GM12878 (cell line): ENCODE measurements at regions not wholly inside any gene's neighbourhood (a gene's known extent, or its start where the extent isn't known, plus 50 kb on each side); places are given as distances from the start of the nearest gene placed in this dataset.

Source experiments
- ATAC-seq: fragments of 200-7000 bp; cut with Tn5 transposase; 3 replicates; pipeline ENCODE4 v1.9.1; 2020; ENCODE audit warnings: mild to moderate bottlenecking, moderate library complexity
- BruUV-seq: library from RNA; stranded (reverse); fragments of 400-500 nt; replicated peaks from 2 replicates; lab custom pipeline; 2021; lab: Mats Ljungman, UMichigan
- CTCF ChIA-PET: fragments of 300-600 bp; sonication (Branson Sonifier 250); formaldehyde crosslinking; extraction: SDS; loops from one replicate; lab custom pipeline; 2021; ENCODE audit warnings: inconsistent platforms; lab: Yijun Ruan, JAX
- POLR2A ChIA-PET: fragments of 350-600 bp; formaldehyde crosslinking; extraction: SDS; loops from one replicate; lab custom pipeline; 2021; ENCODE audit warnings: inconsistent platforms; lab: Charles Lee
- RAD21 ChIA-PET: fragments of 300-600 bp; sonication (Branson Sonifier 250); formaldehyde crosslinking; loops from one replicate; lab custom pipeline; 2023; ENCODE audit warnings: antibody characterized with exemption; ENCODE audit not compliant: unreplicated experiment; lab: Charles Lee
- SMC1A ChIA-PET: fragments of 300-600 bp; sonication (Branson Sonifier 250); formaldehyde crosslinking; loops from one replicate; lab custom pipeline; 2023; ENCODE audit not compliant: unreplicated experiment, uncharacterized antibody; lab: Charles Lee
- DNase-seq: peaks from one replicate; pipeline ENCODE4 v3.0.0-alpha.2; 2011; ENCODE audit warnings: low read depth, low spot score
- FAIRE-seq: peaks from 3 replicates; lab custom pipeline; 2011; peaks lifted over from hg19 to GRCh38; lab: Jason Lieb, UNC
- H2AFZ ChIP-seq: 2 replicates; pipeline ENCODE4 v1.6.0; 2011; ENCODE audit warnings: low read depth, low read length, control low read depth; ENCODE audit not compliant: control insufficient read depth
- H3K27ac ChIP-seq: 2 replicates; pipeline ENCODE4 v1.5.1; 2011; ENCODE audit warnings: control low read depth; ENCODE audit not compliant: control insufficient read depth, insufficient read depth
- H3K27me3 ChIP-seq, 2 experiments: replicated peaks in 1 of 2; 2 replicates each; pipeline versions ENCODE4 v1.6.0 to v1.6.1; 2011; ENCODE audit warnings: low read length in 1 of 2; ENCODE audit not compliant: control insufficient read depth in 2 of 2, insufficient read depth in 2 of 2
- H3K36me3 ChIP-seq, 2 experiments: 2 replicates each; pipeline ENCODE4 v1.5.1; 2011; ENCODE audit warnings: low read length in 1 of 2; ENCODE audit not compliant: control insufficient read depth in 2 of 2, insufficient read depth in 2 of 2
- H3K4me1 ChIP-seq: 2 replicates; pipeline ENCODE4 v1.6.1; 2011; ENCODE audit warnings: mild to moderate bottlenecking, low read length, moderate library complexity, mixed read lengths; ENCODE audit not compliant: control insufficient read depth, insufficient read depth
- H3K4me2 ChIP-seq: 2 replicates; pipeline ENCODE4 v1.6.0; 2011; ENCODE audit warnings: control low read depth; ENCODE audit not compliant: control insufficient read depth, insufficient read depth
- H3K4me3 ChIP-seq: fragments of 200-600 bp; sonication (generic); 2 replicates; pipeline ENCODE4 v1.5.1; 2016
- H3K79me2 ChIP-seq: 2 replicates; pipeline ENCODE4 v1.6.0; 2011; ENCODE audit warnings: low read length; ENCODE audit not compliant: control insufficient read depth, insufficient read depth
- H3K9ac ChIP-seq: 2 replicates; pipeline ENCODE4 v1.8.0; 2011; ENCODE audit warnings: low read length, control low read depth, mixed read lengths; ENCODE audit not compliant: control insufficient read depth, insufficient read depth
- H3K9me3 ChIP-seq: replicated peaks from 3 replicates; pipeline ENCODE4 v1.5.1; 2011; ENCODE audit warnings: mild to moderate bottlenecking, low read length; ENCODE audit not compliant: control insufficient read depth, insufficient read depth
- H4K20me1 ChIP-seq: 2 replicates; pipeline ENCODE4 v1.6.0; 2011; ENCODE audit not compliant: control insufficient read depth, insufficient read depth
- BRCA1 ChIP-seq: IDR thresholded peaks from 2 replicates; pipeline ENCODE4 v1.6.1; 2011; ENCODE audit warnings: low read depth, low read length, improper control_type of control experiment
- CTCF ChIP-seq, 3 experiments: IDR thresholded peaks in 2 of 3; conservative IDR thresholded peaks in 1 of 3; 2 replicates each; pipeline ENCODE4 v1.5.1; 2011; ENCODE audit warnings: low read depth in 3 of 3, low read length in 3 of 3, mild to moderate bottlenecking in 3 of 3, control low read depth in 2 of 3, moderate library complexity in 2 of 3, inconsistent platforms in 1 of 3, mixed read lengths in 1 of 3; ENCODE audit not compliant: control insufficient read depth in 2 of 3, insufficient read depth in 1 of 3; ENCODE audit errors: extremely low read depth in 1 of 3
- ELK1 ChIP-seq: IDR thresholded peaks from 2 replicates; pipeline ENCODE4 v1.6.1; 2012; ENCODE audit warnings: low read depth, low read length, improper control_type of control experiment
- GATAD2B ChIP-seq: fragments of 450-650 bp; conservative IDR thresholded peaks from 2 replicates; pipeline ENCODE4 v1.6.1; 2017; ENCODE audit warnings: low read depth, mild to moderate bottlenecking, moderate library complexity
- IRF4 ChIP-seq: IDR thresholded peaks from 2 replicates; pipeline ENCODE4 v1.6.1; 2011; ENCODE audit warnings: low read depth, low read length
- KAT2A ChIP-seq: conservative IDR thresholded peaks from 2 replicates; pipeline ENCODE4 v1.6.1; 2011; ENCODE audit warnings: low read depth, low read length; ENCODE audit not compliant: control insufficient read depth
- MAX ChIP-seq: IDR thresholded peaks from 2 replicates; pipeline ENCODE4 v1.6.1; 2012; ENCODE audit warnings: low read depth, low read length, improper control_type of control experiment
- MEF2A ChIP-seq: IDR thresholded peaks from 2 replicates; pipeline ENCODE4 v1.6.1; 2011; ENCODE audit warnings: low read depth, mild to moderate bottlenecking, low read length, moderate library complexity; ENCODE audit not compliant: insufficient read depth
- MTA2 ChIP-seq: fragments of 450-650 bp; IDR thresholded peaks from 2 replicates; pipeline ENCODE4 v1.6.1; 2016; ENCODE audit warnings: low read depth, mild to moderate bottlenecking, moderate library complexity
- MXI1 ChIP-seq: fragments of 150-350 bp; IDR thresholded peaks from 2 replicates; pipeline ENCODE4 v1.6.1; 2011; ENCODE audit warnings: low read depth, mild to moderate bottlenecking, inconsistent platforms, low read length, improper control_type of control experiment
- PBX3 ChIP-seq: IDR thresholded peaks from 2 replicates; pipeline ENCODE4 v1.6.1; 2011; ENCODE audit warnings: mild to moderate bottlenecking, low read depth, low read length, moderate library complexity; ENCODE audit not compliant: insufficient replicate concordance
- POLR2AphosphoS5 ChIP-seq: IDR thresholded peaks from 2 replicates; pipeline ENCODE4 v1.6.1; 2011; ENCODE audit warnings: mild to moderate bottlenecking, low read length, inconsistent platforms
- SMARCA5 ChIP-seq: fragments of 450-650 bp; IDR thresholded peaks from 2 replicates; pipeline ENCODE4 v1.6.1; 2017; ENCODE audit warnings: mild to moderate bottlenecking
- SREBF1 ChIP-seq: IDR thresholded peaks from 2 replicates; pipeline ENCODE4 v1.6.1; 2012; ENCODE audit warnings: mild to moderate bottlenecking, low read length
- TAF1 ChIP-seq: IDR thresholded peaks from 2 replicates; pipeline ENCODE4 v1.6.1; 2011; ENCODE audit warnings: mild to moderate bottlenecking, low read depth, low read length, borderline replicate concordance
- TCF7 ChIP-seq: IDR thresholded peaks from 2 replicates; pipeline ENCODE4 v1.6.1; 2014; ENCODE audit warnings: antibody characterized with exemption, borderline replicate concordance
- USF2 ChIP-seq: IDR thresholded peaks from 2 replicates; pipeline ENCODE4 v1.6.1; 2011; ENCODE audit warnings: low read depth, low read length, improper control_type of control experiment, borderline replicate concordance
- ZNF207 ChIP-seq: fragments of 450-650 bp; IDR thresholded peaks from 2 replicates; pipeline ENCODE4 v1.6.1; 2014; ENCODE audit warnings: antibody characterized with exemption, mild to moderate bottlenecking, borderline replicate concordance
- WGBS: methylation state at CpG from one replicate; pipeline ENCODE4 v1.1.6; 2016; ENCODE audit warnings: low lambda C conversion rate; ENCODE audit not compliant: insufficient replicate concordance, insufficient coverage; ENCODE audit errors: missing lambda C conversion rate; 5-methylcytosine and 5-hydroxymethylcytosine counted together
- in situ Hi-C: fragments of 300-500 bp; cut with MboI; formaldehyde crosslinking; loops from 9 replicates; pipeline ENCODE4 v1.14.3; 2018; ENCODE audit warnings: mixed read lengths
- intact Hi-C: fragments of 100-400 bp; cut with micrococcal nuclease; formaldehyde crosslinking; loops from one replicate; pipeline ENCODE4 v1.14.2; 2022; ENCODE audit not compliant: unreplicated experiment

GRCh38 chr1:178574345-178574744, 61.4 kb downstream of the TEX35 start:
- in situ Hi-C loops = no loop called here
- H3K9ac ChIP-seq = no peak overlapping the region
- H3K27ac ChIP-seq = no peak overlapping the region
- ChIA-PET POLR2A (no interaction called here), CTCF (interaction anchor here (1.0 kb wide), 1 partner anchor 33 kb away, joined by 4 read pairs; no protein-coding TSS in a partner anchor), SMC1A (interaction anchor here (1.9 to 2.1 kb wide), 2 partner anchors 32 to 39 kb away, joined by 6 to 10 read pairs; no protein-coding TSS in a partner anchor)
- no peaks in the 10 kb centered on the region for H3K9me3 ChIP-seq
- H3K36me3 ChIP-seq = no peaks in the 10 kb centered on the region
- peaks cover 47% of the 10 kb centered on the region for H3K4me1 ChIP-seq
- no peak for ATAC-seq
- H3K4me2 ChIP-seq = no peak overlapping the region
- H2AFZ ChIP-seq = no peak overlapping the region
- TF ChIP-seq ELK1 = no peak
- TF ChIP-seq SREBF1 = no peak
- TF ChIP-seq POLR2AphosphoS5 = no peak
- TF ChIP-seq MTA2 = no peak
- TF ChIP-seq PBX3 = no peak
- no peak for TF ChIP-seq BRCA1
- TF ChIP-seq CTCF (IDR thresholded peaks at IDR 0.05 in 2 of 3, conservative IDR thresholded peaks at IDR 0.05 in 1 of 3; ENCODE audit: control insufficient read depth in 2 of 3, extremely low read depth in 1 of 3, insufficient read depth in 1 of 3, low read depth in 3 of 3, low read length in 3 of 3) = no peak
- no peak for TF ChIP-seq MEF2A
- TF ChIP-seq MXI1 = no peak
- TF ChIP-seq SMARCA5 = no peak
- TF ChIP-seq IRF4 = no peak
- TF ChIP-seq MAX = no peak
- TF ChIP-seq KAT2A = no peak
- TF ChIP-seq GATAD2B = no peak
- TF ChIP-seq TCF7 = no peak
- no peak for TF ChIP-seq ZNF207
- no peak for TF ChIP-seq TAF1
- no peak for TF ChIP-seq USF2
- TF ChIP-seq, all 136 proteins: peak for 0
- no peaks in the 10 kb centered on the region for H4K20me1 ChIP-seq
- intact Hi-C loops = no loop called here
- no peaks in the 10 kb centered on the region for H3K79me2 ChIP-seq
- WGBS = 88% methylated on average over 2 of the region's 2 CpGs
- no TSS peak for BruUV-seq
- H3K27me3 ChIP-seq = no peaks in the 10 kb centered on the region
- RAD21 ChIA-PET = interaction anchor here (2.2 kb wide), 2 partner anchors 32 to 179 kb away, joined by 7 to 8 read pairs; no protein-coding TSS in a partner anchor
- FAIRE-seq = no peak
- no peak overlapping the region for H3K4me3 ChIP-seq
- DNase-seq = no peak
